ENCODE measurements at regions not wholly inside any gene's neighbourhood (a gene's known extent, or its start where the extent isn't known, plus 50 kb on each side); places are given as distances from the start of the nearest gene placed in this dataset.

DNA sequence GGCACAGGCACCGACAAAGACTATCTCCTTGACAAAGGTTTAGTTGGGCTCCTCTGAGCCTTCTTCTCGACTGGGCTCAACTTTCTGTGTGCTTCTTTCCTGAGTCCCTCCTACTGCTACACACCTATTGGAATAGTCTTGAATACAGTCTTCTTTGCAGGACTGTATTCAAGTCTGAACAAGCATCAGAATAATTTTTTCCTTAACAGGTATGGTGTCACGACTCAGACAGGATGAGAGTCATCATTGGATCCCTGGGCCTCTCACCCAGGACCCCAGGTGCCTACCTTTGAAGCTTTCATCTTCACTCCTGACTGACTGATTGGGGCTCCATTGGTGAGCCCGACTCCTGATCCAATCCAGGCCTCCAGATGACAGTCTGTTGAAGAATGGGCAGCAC is 66.3 kb downstream of the CRYGS start (continued):
- TF ChIP-seq, protein P1, sequence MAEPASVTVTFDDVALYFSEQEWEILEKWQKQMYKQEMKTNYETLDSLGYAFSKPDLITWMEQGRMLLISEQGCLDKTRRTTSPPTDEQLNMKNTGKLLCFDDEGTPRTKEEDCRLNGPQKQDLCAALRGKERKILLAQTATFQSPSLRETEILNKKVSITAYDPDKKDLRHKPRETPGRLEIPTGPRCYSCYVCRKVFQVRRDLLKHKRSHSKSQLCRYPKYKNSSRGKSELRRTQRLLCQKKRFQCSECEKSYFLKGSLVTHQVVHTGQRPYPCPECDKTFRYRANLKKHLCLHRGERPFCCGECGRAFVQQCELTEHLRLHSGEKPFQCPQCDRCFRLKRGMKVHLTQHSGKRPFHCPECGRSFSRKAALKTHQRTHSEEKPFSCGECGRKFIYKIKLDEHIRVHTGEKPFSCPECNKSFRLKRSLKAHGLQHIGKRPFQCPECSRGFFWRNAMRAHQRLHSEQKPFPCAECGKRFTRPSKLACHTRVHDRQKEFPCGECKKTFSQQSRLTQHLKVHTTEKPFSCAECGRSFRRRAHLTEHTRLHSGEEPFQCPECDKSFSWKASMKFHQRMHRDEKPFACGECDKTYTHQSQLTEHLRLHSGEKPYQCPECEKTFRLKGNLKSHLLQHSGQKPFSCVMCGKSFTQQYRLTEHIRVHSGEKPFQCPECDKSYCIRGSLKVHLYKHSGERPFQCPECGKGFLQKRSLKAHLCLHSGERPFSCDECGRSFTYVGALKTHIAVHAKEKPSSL (CRISPR knock-in tag; conservative IDR thresholded peaks at IDR 0.05): no peak
- TF ChIP-seq, protein P2, sequence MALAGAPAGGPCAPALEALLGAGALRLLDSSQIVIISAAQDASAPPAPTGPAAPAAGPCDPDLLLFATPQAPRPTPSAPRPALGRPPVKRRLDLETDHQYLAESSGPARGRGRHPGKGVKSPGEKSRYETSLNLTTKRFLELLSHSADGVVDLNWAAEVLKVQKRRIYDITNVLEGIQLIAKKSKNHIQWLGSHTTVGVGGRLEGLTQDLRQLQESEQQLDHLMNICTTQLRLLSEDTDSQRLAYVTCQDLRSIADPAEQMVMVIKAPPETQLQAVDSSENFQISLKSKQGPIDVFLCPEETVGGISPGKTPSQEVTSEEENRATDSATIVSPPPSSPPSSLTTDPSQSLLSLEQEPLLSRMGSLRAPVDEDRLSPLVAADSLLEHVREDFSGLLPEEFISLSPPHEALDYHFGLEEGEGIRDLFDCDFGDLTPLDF (CRISPR knock-in tag; IDR thresholded peaks at IDR 0.05): no peak
- TF ChIP-seq, protein P3, sequence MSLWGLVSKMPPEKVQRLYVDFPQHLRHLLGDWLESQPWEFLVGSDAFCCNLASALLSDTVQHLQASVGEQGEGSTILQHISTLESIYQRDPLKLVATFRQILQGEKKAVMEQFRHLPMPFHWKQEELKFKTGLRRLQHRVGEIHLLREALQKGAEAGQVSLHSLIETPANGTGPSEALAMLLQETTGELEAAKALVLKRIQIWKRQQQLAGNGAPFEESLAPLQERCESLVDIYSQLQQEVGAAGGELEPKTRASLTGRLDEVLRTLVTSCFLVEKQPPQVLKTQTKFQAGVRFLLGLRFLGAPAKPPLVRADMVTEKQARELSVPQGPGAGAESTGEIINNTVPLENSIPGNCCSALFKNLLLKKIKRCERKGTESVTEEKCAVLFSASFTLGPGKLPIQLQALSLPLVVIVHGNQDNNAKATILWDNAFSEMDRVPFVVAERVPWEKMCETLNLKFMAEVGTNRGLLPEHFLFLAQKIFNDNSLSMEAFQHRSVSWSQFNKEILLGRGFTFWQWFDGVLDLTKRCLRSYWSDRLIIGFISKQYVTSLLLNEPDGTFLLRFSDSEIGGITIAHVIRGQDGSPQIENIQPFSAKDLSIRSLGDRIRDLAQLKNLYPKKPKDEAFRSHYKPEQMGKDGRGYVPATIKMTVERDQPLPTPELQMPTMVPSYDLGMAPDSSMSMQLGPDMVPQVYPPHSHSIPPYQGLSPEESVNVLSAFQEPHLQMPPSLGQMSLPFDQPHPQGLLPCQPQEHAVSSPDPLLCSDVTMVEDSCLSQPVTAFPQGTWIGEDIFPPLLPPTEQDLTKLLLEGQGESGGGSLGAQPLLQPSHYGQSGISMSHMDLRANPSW (CRISPR knock-in tag; conservative IDR thresholded peaks at IDR 0.05; ENCODE audit: low read depth): no peak

DNA sequence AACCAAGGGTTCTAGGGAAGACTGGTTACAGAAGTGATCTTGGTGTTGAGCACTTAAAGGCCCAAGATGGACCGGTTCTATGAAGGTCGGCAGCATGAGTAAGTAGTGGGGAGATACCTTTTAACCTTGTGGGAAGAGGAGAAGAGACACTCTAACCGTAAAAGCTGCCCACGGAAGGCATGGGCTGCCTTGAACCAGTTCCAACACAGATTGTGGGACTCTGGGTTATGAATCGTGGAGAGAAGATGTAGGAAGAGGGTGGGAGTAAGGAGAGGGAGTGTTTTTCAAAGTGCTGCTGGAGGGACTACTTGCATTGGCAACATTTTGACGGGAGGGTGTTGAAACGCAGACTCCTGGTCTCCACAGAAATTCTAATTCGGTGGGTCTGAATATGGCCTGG is 67.1 kb downstream of the CRYGS start:
- DNase-seq (ENCODE audit: low spot score) (no peak), ATAC-seq (no peak)
- Mint-ChIP-seq H3K27me3 (ENCODE audit: low read depth) (no peaks in the 10 kb centered on the region; the same call in 1 of the 2 replicates), H3K27ac (no peak overlapping the region), H3K4me3 (no peak overlapping the region), H3K9me3 (no peaks in the 10 kb centered on the region), H3K36me3 (no peaks in the 10 kb centered on the region), H3K4me1 (peaks cover 2% of the 10 kb centered on the region; the same call in 1 of the 2 replicates)
- TF ChIP-seq EMX1 (CRISPR knock-in tag; IDR thresholded peaks at IDR 0.05): no peak
- TF ChIP-seq ZNF671 (CRISPR knock-in tag; IDR thresholded peaks at IDR 0.05): no peak
- TF ChIP-seq, protein P4, sequence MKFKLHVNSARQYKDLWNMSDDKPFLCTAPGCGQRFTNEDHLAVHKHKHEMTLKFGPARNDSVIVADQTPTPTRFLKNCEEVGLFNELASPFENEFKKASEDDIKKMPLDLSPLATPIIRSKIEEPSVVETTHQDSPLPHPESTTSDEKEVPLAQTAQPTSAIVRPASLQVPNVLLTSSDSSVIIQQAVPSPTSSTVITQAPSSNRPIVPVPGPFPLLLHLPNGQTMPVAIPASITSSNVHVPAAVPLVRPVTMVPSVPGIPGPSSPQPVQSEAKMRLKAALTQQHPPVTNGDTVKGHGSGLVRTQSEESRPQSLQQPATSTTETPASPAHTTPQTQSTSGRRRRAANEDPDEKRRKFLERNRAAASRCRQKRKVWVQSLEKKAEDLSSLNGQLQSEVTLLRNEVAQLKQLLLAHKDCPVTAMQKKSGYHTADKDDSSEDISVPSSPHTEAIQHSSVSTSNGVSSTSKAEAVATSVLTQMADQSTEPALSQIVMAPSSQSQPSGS (CRISPR knock-in tag; IDR thresholded peaks at IDR 0.05; ENCODE audit: borderline replicate concordance, low read depth): no peak
- TF ChIP-seq, protein P5, sequence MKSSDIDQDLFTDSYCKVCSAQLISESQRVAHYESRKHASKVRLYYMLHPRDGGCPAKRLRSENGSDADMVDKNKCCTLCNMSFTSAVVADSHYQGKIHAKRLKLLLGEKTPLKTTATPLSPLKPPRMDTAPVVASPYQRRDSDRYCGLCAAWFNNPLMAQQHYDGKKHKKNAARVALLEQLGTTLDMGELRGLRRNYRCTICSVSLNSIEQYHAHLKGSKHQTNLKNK (CRISPR knock-in tag; IDR thresholded peaks at IDR 0.05): no peak
- TF ChIP-seq, protein P2 (CRISPR knock-in tag; IDR thresholded peaks at IDR 0.05): no peak
- TF ChIP-seq, protein P6, sequence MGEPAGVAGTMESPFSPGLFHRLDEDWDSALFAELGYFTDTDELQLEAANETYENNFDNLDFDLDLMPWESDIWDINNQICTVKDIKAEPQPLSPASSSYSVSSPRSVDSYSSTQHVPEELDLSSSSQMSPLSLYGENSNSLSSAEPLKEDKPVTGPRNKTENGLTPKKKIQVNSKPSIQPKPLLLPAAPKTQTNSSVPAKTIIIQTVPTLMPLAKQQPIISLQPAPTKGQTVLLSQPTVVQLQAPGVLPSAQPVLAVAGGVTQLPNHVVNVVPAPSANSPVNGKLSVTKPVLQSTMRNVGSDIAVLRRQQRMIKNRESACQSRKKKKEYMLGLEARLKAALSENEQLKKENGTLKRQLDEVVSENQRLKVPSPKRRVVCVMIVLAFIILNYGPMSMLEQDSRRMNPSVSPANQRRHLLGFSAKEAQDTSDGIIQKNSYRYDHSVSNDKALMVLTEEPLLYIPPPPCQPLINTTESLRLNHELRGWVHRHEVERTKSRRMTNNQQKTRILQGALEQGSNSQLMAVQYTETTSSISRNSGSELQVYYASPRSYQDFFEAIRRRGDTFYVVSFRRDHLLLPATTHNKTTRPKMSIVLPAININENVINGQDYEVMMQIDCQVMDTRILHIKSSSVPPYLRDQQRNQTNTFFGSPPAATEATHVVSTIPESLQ (CRISPR knock-in tag; IDR thresholded peaks at IDR 0.05): no peak
- TF ChIP-seq SMAD4 (CRISPR knock-in tag; IDR thresholded peaks at IDR 0.05): no peak
- no peak for TF ChIP-seq NR1H2 (CRISPR knock-in tag; IDR thresholded peaks at IDR 0.05)
- TF ChIP-seq, protein P7, sequence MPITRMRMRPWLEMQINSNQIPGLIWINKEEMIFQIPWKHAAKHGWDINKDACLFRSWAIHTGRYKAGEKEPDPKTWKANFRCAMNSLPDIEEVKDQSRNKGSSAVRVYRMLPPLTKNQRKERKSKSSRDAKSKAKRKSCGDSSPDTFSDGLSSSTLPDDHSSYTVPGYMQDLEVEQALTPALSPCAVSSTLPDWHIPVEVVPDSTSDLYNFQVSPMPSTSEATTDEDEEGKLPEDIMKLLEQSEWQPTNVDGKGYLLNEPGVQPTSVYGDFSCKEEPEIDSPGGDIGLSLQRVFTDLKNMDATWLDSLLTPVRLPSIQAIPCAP (CRISPR knock-in tag; IDR thresholded peaks at IDR 0.05): no peak
- TF ChIP-seq CBFB (CRISPR knock-in tag; IDR thresholded peaks at IDR 0.05; ENCODE audit: low read depth): no peak
- no peak for TF ChIP-seq SMAD3 (CRISPR knock-in tag; IDR thresholded peaks at IDR 0.05; ENCODE audit: borderline replicate concordance)
- no peak for TF ChIP-seq RORB (CRISPR knock-in tag; IDR thresholded peaks at IDR 0.05)
- ChIA-PET POLR2A (no interaction called here), CTCF (no interaction called here)

Measured in WTC11 (cell line).